GM23338 (cell line): ENCODE measurements at regions not wholly inside any gene's neighbourhood (a gene's known extent, or its start where the extent isn't known, plus 50 kb on each side); places are given as distances from the start of the nearest gene placed in this dataset.

Experiments
- ATAC-seq: fragments of 200-7000 bp; cut with Tn5 transposase; 3 replicates; pipeline ENCODE4 v1.9.1; 2020
- DNase-seq: peaks from one replicate; pipeline ENCODE4 v3.0.0-alpha.2; 2015; ENCODE audit warnings: low spot score
- H2AFZ ChIP-seq: fragments of 200-600 bp; sonication (generic); 2 replicates; pipeline ENCODE4 v1.8.0; 2016; ENCODE audit warnings: antibody characterized with exemption, mild to moderate bottlenecking, moderate library complexity
- H3F3A ChIP-seq: fragments of 200-600 bp; sonication (generic); replicated peaks from 2 replicates; pipeline ENCODE4 v1.8.0; 2017; ENCODE audit warnings: antibody characterized with exemption, mixed run types, low read depth
- H3K27ac ChIP-seq: fragments of 200-600 bp; sonication (generic); 2 replicates; pipeline ENCODE4 v1.6.1; 2016; ENCODE audit warnings: low read depth
- H3K27me3 ChIP-seq: fragments of 200-600 bp; sonication (generic); 2 replicates; pipeline ENCODE4 v1.8.0; 2016; ENCODE audit warnings: mild to moderate bottlenecking, mixed run types, moderate library complexity; ENCODE audit not compliant: insufficient read depth
- H3K36me3 ChIP-seq: fragments of 200-600 bp; sonication (generic); 2 replicates; pipeline ENCODE4 v1.8.0; 2016; ENCODE audit warnings: mild to moderate bottlenecking; ENCODE audit not compliant: insufficient read depth
- H3K4me1 ChIP-seq: fragments of 200-600 bp; sonication (generic); 2 replicates; pipeline ENCODE4 v1.8.0; 2016; ENCODE audit warnings: mild to moderate bottlenecking, moderate library complexity; ENCODE audit not compliant: insufficient read depth
- H3K4me2 ChIP-seq: fragments of 200-600 bp; sonication (generic); 2 replicates; pipeline ENCODE4 v1.7.1; 2017; ENCODE audit warnings: mixed run types
- H3K4me3 ChIP-seq: fragments of 200-600 bp; sonication (generic); 2 replicates; pipeline ENCODE4 v1.6.1; 2016; ENCODE audit warnings: mixed run types
- H3K79me2 ChIP-seq: fragments of 200-600 bp; sonication (generic); replicated peaks from 2 replicates; pipeline ENCODE4 v1.8.0; 2017; ENCODE audit warnings: mild to moderate bottlenecking; ENCODE audit not compliant: insufficient read depth
- H3K9me2 ChIP-seq: fragments of 200-600 bp; sonication (generic); 2 replicates; pipeline ENCODE4 v1.8.0; 2017; ENCODE audit not compliant: insufficient read depth
- H4K20me1 ChIP-seq: fragments of 200-600 bp; sonication (generic); replicated peaks from 2 replicates; pipeline ENCODE4 v1.8.0; 2017; ENCODE audit warnings: mild to moderate bottlenecking; ENCODE audit not compliant: insufficient read depth
- H3K27ac Mint-ChIP-seq: 2 replicates; pipeline ENCODE4 v1.8.0; 2020; ENCODE audit warnings: inconsistent platforms, mild to moderate bottlenecking, moderate library complexity, mixed read lengths
- H3K27me3 Mint-ChIP-seq: 3 replicates; pipeline ENCODE4 v1.8.0; 2022; ENCODE audit warnings: low read depth, mild to moderate bottlenecking, moderate library complexity, mixed read lengths, inconsistent platforms; ENCODE audit not compliant: insufficient read depth, poor library complexity
- H3K36me3 Mint-ChIP-seq: 3 replicates; pipeline ENCODE4 v1.8.0; 2021; ENCODE audit warnings: low read depth, mild to moderate bottlenecking, inconsistent platforms, moderate library complexity, mixed read lengths
- H3K4me1 Mint-ChIP-seq: 3 replicates; pipeline ENCODE4 v1.8.0; 2020; ENCODE audit warnings: mild to moderate bottlenecking, inconsistent platforms, mixed read lengths
- H3K4me3 Mint-ChIP-seq: 3 replicates; pipeline ENCODE4 v1.8.0; 2021; ENCODE audit warnings: moderate library complexity, mild to moderate bottlenecking, inconsistent platforms, mixed read lengths
- H3K9me3 Mint-ChIP-seq: 3 replicates; pipeline ENCODE4 v1.8.0; 2020; ENCODE audit warnings: moderate library complexity, mild to moderate bottlenecking, inconsistent platforms, mixed read lengths
- CREB1 ChIP-seq: fragments of 250-450 bp; sonication (Bioruptor Pico); IDR thresholded peaks from 2 replicates; pipeline ENCODE4 v1.5.0; 2020; ENCODE audit warnings: low read depth, mild to moderate bottlenecking, moderate library complexity
- CTCF ChIP-seq, 2 experiments: fragments of 200-600 bp in 1 of 2; sonication (generic) in 1 of 2; conservative IDR thresholded peaks; 2 replicates each; pipeline versions ENCODE4 v1.5.1 to v1.6.1; 2016 to 2017; ENCODE audit warnings: antibody characterized with exemption in 2 of 2, low read depth in 2 of 2, mild to moderate bottlenecking in 2 of 2, moderate library complexity in 1 of 2
- ETS1 ChIP-seq: IDR thresholded peaks from 2 replicates; pipeline ENCODE4 v1.6.1; 2016; ENCODE audit warnings: antibody characterized with exemption
- EZH2 ChIP-seq: fragments of 200-600 bp; sonication (generic); IDR thresholded peaks from one replicate; pipeline ENCODE4 v1.8.0; 2017; ENCODE audit warnings: antibody characterized with exemption, mild to moderate bottlenecking, low read depth; ENCODE audit not compliant: unreplicated experiment
- EZH2phosphoT487 ChIP-seq: fragments of 200-600 bp; sonication (generic); IDR thresholded peaks from one replicate; pipeline ENCODE4 v1.8.1; 2018; ENCODE audit warnings: antibody characterized with exemption; ENCODE audit not compliant: unreplicated experiment
- JUNB ChIP-seq: IDR thresholded peaks from one replicate; pipeline ENCODE4 v1.6.1; 2016; ENCODE audit warnings: antibody characterized with exemption; ENCODE audit not compliant: unreplicated experiment
- NANOG ChIP-seq: IDR thresholded peaks from 2 replicates; pipeline ENCODE4 v1.6.1; 2016; ENCODE audit warnings: antibody characterized with exemption, borderline replicate concordance
- POLR2AphosphoS5 ChIP-seq: IDR thresholded peaks from 2 replicates; pipeline ENCODE4 v1.6.1; 2016; ENCODE audit warnings: antibody characterized with exemption, low read depth
- REST ChIP-seq: IDR thresholded peaks from one replicate; pipeline ENCODE4 v1.6.1; 2018; ENCODE audit warnings: antibody characterized with exemption; ENCODE audit not compliant: unreplicated experiment
- STAT1 ChIP-seq: IDR thresholded peaks from one replicate; pipeline ENCODE4 v1.6.1; 2016; ENCODE audit warnings: antibody characterized with exemption; ENCODE audit not compliant: unreplicated experiment
- ZNF114 ChIP-seq: fragments of 250-450 bp; sonication (Bioruptor Pico); IDR thresholded peaks from 2 replicates; pipeline ENCODE4 v1.5.0; 2020; ENCODE audit warnings: mild to moderate bottlenecking, moderate library complexity
- ZNF331 ChIP-seq: fragments of 250-450 bp; sonication (Bioruptor Pico); IDR thresholded peaks from 2 replicates; pipeline ENCODE4 v1.5.0; 2020; ENCODE audit warnings: low read depth, mild to moderate bottlenecking, moderate library complexity
- ZNF462 ChIP-seq: fragments of 250-450 bp; sonication (Bioruptor Pico); IDR thresholded peaks from 2 replicates; pipeline ENCODE4 v1.5.0; 2020; ENCODE audit warnings: mild to moderate bottlenecking, moderate library complexity

GRCh38 chr13:68128297-68128915 lies 898.3 kb upstream of the PCDH9 start:
- no peaks in the 10 kb centered on the region for H3K27me3 Mint-ChIP-seq
- no peak overlapping the region for H3K27ac ChIP-seq
- H3K27me3 ChIP-seq = no peaks in the 10 kb centered on the region
- H2AFZ ChIP-seq = no peak overlapping the region
- no peaks in the 10 kb centered on the region for H3K9me2 ChIP-seq
- H3K4me1 ChIP-seq = no peaks in the 10 kb centered on the region
- H3K27ac Mint-ChIP-seq = no peak overlapping the region
- H3K79me2 ChIP-seq = no peaks in the 10 kb centered on the region
- H3K4me3 Mint-ChIP-seq = no peak overlapping the region
- DNase-seq (no peak), ATAC-seq (no peak)
- no peak overlapping the region for H3K4me3 ChIP-seq
- no peak overlapping the region for H3K4me2 ChIP-seq
- H3K36me3 Mint-ChIP-seq = 0 out of 3 replicates have a peak, but pooled peaks cover 3% of the 10 kb centered on the region
- peaks cover 2% of the 10 kb centered on the region; the same call in 2 of the 3 replicates for H3K9me3 Mint-ChIP-seq
- no peaks in the 10 kb centered on the region for H3K36me3 ChIP-seq
- no peaks in the 10 kb centered on the region for H4K20me1 ChIP-seq
- no peaks in the 10 kb centered on the region for H3F3A ChIP-seq
- H3K4me1 Mint-ChIP-seq = no peaks in the 10 kb centered on the region
- TF ChIP-seq CTCF (conservative IDR thresholded peaks at IDR 0.05; ENCODE audit: low read depth in 2 of 2) = no peak
- TF ChIP-seq POLR2AphosphoS5 = no peak
- no peak for TF ChIP-seq ZNF462 (CRISPR knock-in tag)
- no peak for TF ChIP-seq ZNF114
- no peak for TF ChIP-seq EZH2phosphoT487
- no peak for TF ChIP-seq EZH2
- no peak for TF ChIP-seq REST
- no peak for TF ChIP-seq STAT1
- no peak for TF ChIP-seq ZNF331 (CRISPR knock-in tag)
- TF ChIP-seq JUNB = no peak
- no peak for TF ChIP-seq CREB1 (CRISPR knock-in tag)
- TF ChIP-seq NANOG = no peak
- no peak for TF ChIP-seq ETS1
